ENCODE measurements at regions not wholly inside any gene's neighbourhood (a gene's known extent, or its start where the extent isn't known, plus 50 kb on each side); places are given as distances from the start of the nearest gene placed in this dataset.

- no peak for TF ChIP-seq POLR2A (IDR thresholded peaks at IDR 0.05)
- TF ChIP-seq, protein P1, sequence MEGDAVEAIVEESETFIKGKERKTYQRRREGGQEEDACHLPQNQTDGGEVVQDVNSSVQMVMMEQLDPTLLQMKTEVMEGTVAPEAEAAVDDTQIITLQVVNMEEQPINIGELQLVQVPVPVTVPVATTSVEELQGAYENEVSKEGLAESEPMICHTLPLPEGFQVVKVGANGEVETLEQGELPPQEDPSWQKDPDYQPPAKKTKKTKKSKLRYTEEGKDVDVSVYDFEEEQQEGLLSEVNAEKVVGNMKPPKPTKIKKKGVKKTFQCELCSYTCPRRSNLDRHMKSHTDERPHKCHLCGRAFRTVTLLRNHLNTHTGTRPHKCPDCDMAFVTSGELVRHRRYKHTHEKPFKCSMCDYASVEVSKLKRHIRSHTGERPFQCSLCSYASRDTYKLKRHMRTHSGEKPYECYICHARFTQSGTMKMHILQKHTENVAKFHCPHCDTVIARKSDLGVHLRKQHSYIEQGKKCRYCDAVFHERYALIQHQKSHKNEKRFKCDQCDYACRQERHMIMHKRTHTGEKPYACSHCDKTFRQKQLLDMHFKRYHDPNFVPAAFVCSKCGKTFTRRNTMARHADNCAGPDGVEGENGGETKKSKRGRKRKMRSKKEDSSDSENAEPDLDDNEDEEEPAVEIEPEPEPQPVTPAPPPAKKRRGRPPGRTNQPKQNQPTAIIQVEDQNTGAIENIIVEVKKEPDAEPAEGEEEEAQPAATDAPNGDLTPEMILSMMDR (IDR thresholded peaks at IDR 0.05): no peak
Observed at GRCh38 chr4:66791686-66792085, 753.6 kb downstream of the CENPC start.

Measured in uterus (tissue), 2 donors.